ENCODE measurements at regions not wholly inside any gene's neighbourhood (a gene's known extent, or its start where the extent isn't known, plus 50 kb on each side); places are given as distances from the start of the nearest gene placed in this dataset.
"Not testable (repeated sequence)": the region's sequence is repeated elsewhere in the genome, so short reads cannot be mapped to it uniquely, and the experiment has no call there.

DNA sequence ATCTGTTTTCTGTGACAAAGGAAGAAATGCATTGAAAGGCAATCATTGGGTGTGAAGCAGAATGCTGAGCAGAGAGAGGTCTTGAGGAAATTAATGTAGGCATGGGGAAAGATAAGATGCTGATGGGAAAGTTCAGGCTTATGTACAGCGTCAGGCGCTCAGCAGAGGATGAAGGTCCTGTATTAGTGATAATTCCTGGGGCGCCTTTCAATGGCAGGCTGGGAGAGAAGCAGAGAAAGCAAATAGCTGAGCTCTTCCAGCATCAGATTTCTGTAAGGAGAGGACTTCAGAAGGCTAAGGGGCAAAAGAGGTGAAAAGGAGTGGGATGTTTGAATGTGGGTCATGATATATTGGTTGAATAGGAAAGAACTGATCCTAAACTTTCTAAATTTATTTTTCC lies 129.8 kb downstream of the HNMT start:
- Mint-ChIP-seq H3K4me1 (no peaks in the 10 kb centered on the region), H3K9me3 (peaks cover 7% of the 10 kb centered on the region), H3K27ac (no peak overlapping the region), H3K4me3 (no peak overlapping the region), H3K27me3 (no peaks in the 10 kb centered on the region), H3K36me3 (no peaks in the 10 kb centered on the region)

DNA sequence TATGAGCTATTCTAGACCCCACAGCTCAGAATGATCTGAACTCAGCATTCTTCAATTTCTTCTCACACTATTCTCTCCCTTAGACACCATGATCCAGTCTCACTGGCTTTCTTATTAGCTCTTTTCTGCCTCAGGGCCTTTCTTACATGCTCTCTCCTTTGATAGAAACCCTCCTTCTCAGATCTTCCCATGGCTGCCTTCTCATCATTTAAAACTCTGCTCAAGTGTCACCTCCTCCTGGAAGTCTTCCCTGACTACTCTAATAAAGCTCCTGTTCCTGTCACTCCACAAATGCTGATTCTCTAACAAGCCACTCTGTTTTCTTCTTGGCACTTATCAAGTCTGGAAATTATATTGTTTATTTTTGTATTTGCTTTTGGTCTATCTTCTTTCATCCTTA lies 131.1 kb downstream of the HNMT start:
- H3K9me3 Mint-ChIP-seq, result peaks cover 7% of the 10 kb centered on the region
- H3K36me3 Mint-ChIP-seq, result no peaks in the 10 kb centered on the region
- no peak overlapping the region for H3K4me3 Mint-ChIP-seq
- no peak overlapping the region for H3K27ac Mint-ChIP-seq
- no peaks in the 10 kb centered on the region for H3K27me3 Mint-ChIP-seq
- H3K4me1 Mint-ChIP-seq, result no peaks in the 10 kb centered on the region

DNA sequence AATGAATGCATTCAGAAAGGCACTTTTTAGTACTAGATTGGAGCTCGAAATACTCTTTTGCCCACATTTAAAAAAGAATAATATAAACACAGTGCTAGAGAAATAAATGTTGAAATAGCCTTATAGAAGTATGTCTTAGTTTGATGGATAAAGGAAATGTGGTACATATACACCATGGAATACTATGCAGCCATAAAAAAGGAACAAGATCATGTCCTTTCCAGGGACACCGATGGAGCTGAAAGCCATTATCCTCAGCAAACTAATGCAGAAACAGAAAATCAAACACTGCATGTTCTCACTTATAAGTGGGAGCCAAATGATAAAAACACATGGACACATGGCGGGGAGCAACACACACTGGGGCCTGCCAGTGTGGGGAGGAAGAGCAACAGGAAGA lies 135.0 kb downstream of the HNMT start:
- not testable (repeated sequence) for H3K27ac Mint-ChIP-seq, H3K9me3 Mint-ChIP-seq, H3K4me3 Mint-ChIP-seq, H3K4me1 Mint-ChIP-seq, H3K27me3 Mint-ChIP-seq, H3K36me3 Mint-ChIP-seq

DNA sequence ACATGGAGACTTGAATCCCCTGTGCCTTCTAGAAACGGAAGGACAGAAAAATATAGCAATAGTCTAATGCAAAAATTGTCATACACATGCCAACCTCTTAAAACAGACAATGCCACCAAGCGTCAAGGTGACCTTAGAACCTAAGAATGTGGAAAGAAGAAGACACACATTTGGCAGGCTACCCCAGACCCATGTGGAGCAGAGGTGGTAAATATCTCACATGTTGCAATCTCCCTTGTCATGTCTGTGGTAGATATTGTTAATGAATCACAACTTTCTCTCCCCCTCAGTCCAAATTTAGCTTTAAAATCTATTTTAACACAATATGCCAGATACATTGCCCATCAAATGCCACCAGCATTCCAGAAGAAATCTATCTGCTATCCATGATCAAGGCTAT lies 137.4 kb downstream of the HNMT start:
- Mint-ChIP-seq H3K27me3 (no peaks in the 10 kb centered on the region), H3K9me3 (peaks cover 7% of the 10 kb centered on the region), H3K27ac (no peak overlapping the region), H3K36me3 (no peaks in the 10 kb centered on the region), H3K4me3 (no peak overlapping the region), H3K4me1 (no peaks in the 10 kb centered on the region)

DNA sequence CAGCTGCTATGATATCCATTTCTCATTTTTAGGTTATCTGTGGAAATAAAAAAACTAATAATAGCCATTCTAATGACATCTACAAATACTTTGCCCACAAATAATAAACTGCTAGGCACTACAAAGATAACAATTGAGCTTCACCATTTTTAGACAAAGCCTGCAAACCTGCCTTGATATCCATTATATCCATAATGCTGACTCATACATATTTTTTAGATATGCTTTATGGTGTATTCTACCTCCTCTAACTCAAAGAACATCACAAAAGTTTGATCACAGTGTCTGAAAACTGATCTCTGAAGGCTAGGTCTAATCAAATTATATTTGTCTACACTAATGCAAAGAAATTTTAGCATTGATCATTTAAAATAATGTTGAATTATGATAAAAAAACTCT lies 138.4 kb downstream of the HNMT start:
- Mint-ChIP-seq H3K9me3 (peaks cover 7% of the 10 kb centered on the region), H3K4me3 (no peak overlapping the region), H3K4me1 (no peaks in the 10 kb centered on the region), H3K36me3 (no peaks in the 10 kb centered on the region), H3K27ac (no peak overlapping the region), H3K27me3 (no peaks in the 10 kb centered on the region)

DNA sequence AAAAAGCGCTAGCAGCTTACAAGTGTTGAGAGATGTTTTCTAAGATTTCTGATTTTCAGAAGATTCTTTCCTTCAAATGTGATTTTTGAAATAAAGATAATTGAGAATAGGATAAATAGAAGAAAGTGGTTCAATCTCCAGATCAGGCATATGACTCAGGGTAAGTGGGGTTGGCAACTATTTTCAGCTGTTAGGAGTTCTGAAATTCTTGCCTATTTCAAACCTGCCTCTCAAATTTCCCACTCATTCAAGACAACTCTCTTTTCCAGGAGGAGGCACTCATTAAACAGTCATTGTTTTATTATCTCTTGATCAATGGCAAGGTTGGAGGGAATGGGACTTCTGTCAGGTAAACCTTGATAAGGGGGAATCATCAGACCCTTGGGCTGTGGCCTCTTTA lies 138.9 kb downstream of the HNMT start:
- Mint-ChIP-seq H3K4me1 (no peaks in the 10 kb centered on the region), H3K27ac (no peak overlapping the region), H3K36me3 (no peaks in the 10 kb centered on the region), H3K27me3 (no peaks in the 10 kb centered on the region), H3K4me3 (no peak overlapping the region), H3K9me3 (peaks cover 7% of the 10 kb centered on the region)

DNA sequence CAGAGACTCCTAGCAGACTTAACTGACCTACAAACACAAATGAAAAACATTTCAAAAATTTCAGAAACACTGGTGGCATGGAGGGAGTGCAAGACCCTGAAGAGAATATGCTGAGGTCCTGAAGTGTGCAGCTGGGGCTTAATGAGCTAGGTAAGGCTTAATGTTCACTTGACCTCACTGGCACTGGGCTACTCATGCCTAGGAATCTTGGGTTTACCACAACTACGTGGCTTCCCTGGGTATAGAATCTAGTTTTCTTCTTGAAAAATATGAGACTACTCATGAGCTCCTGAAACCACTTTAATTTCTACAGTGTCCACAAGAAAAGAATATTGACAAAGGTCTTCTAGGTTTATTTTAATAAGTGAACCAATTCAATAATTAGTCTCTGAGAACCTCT lies 139.8 kb downstream of the HNMT start:
- no peaks in the 10 kb centered on the region for H3K4me1 Mint-ChIP-seq
- H3K27me3 Mint-ChIP-seq, result no peaks in the 10 kb centered on the region
- H3K36me3 Mint-ChIP-seq, result no peaks in the 10 kb centered on the region
- H3K9me3 Mint-ChIP-seq, result no peaks in the 10 kb centered on the region
- no peak overlapping the region for H3K4me3 Mint-ChIP-seq
- no peak overlapping the region for H3K27ac Mint-ChIP-seq

DNA sequence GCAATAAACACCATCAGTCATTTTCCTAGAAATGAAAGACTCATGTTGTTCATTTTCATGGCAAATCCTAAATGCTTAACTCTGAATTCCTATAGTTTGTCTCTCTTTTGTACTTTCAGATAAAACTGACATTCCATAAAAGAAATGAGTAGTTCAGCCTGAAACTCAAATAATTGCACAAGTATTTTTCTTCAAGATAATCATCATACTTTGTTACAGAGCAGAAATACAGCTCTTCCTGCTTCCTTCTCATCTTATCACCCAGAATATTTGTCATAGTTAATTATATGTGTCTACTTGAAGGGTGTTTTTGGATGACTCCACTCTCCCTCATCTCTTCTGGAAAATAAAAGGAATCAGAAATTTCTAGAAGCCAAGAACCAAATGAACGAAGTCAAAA lies 141.1 kb downstream of the HNMT start:
- Mint-ChIP-seq H3K9me3 (no peaks in the 10 kb centered on the region), H3K4me3 (no peak overlapping the region), H3K36me3 (no peaks in the 10 kb centered on the region), H3K27ac (no peak overlapping the region), H3K27me3 (no peaks in the 10 kb centered on the region), H3K4me1 (no peaks in the 10 kb centered on the region)

DNA sequence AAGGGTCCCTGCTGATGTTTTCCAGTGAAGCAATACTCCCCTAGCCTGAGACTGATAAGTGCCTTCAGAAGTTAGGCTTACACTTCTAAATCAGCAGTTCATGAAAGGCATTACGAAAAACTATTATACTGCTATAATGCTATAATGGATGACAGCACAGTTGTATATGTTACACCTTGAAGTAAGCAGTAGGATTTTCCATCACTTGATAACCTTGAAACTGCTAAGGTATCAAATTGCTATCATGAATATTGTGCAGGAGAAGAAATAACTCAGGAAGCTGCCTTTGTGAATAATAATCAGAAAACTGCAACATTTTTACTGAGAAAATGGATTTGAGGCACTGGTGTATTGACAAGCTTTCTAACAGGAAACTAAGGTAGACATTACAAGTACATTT lies 142.3 kb downstream of the HNMT start:
- no peaks in the 10 kb centered on the region for H3K4me1 Mint-ChIP-seq
- H3K27ac Mint-ChIP-seq, result no peak overlapping the region
- H3K4me3 Mint-ChIP-seq, result no peak overlapping the region
- H3K27me3 Mint-ChIP-seq, result no peaks in the 10 kb centered on the region
- no peaks in the 10 kb centered on the region for H3K9me3 Mint-ChIP-seq
- H3K36me3 Mint-ChIP-seq, result no peaks in the 10 kb centered on the region

DNA sequence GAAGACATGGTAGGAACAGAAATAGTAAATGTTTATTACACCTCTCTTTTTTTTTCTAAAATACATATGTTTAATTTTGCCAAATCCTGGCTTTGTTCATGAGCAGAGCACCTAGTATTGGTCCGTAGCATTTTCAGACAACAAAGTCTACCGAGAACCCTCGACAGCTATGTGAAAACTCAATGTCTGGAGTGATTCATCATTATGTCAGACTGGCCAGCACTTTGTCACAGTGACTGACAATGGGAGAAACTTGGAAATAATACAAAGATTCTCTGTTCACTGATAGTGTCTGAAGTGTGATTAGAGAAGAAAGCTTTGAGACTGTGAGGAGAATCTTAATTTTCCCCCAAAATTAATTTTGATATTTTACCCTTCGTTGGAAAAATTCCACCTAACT lies 143.0 kb downstream of the HNMT start:
- Mint-ChIP-seq H3K4me3 (no peak overlapping the region), H3K9me3 (no peaks in the 10 kb centered on the region), H3K36me3 (no peaks in the 10 kb centered on the region), H3K27me3 (no peaks in the 10 kb centered on the region), H3K27ac (no peak overlapping the region), H3K4me1 (no peaks in the 10 kb centered on the region)

DNA sequence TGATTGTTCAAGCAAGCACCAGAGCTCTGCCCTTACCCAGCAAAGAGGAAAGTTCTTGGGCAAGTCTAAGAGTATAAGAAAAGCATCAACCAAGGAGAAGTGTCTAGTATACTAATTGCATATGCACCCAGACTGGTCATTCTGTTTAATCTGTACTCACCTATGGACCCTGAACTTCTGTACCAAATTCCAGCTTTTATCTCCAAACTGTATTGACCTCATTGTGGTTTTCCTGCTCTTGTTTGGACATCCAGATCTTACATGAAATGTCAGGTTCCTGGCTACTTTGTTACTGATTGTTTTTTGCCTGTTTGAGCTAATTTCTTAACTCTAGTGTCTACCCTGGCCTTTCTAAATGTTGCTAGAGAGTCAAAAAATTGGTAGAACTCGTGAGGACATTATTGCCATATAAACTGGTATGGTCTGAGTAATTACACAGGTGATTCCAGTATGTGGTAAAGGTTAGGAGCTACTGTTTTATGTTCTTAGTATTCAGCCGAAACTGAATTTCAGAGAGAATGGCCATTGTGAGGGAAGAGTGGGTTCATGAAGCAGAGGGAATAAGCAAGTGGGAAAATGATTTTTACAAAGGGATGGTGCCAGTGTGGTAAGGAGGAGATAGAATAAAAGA lies 146.3 kb downstream of the HNMT start:
- Mint-ChIP-seq H3K9me3 (no peaks in the 10 kb centered on the region), H3K36me3 (no peaks in the 10 kb centered on the region), H3K4me3 (no peak overlapping the region), H3K27ac (no peak overlapping the region), H3K4me1 (no peaks in the 10 kb centered on the region), H3K27me3 (no peaks in the 10 kb centered on the region)

DNA sequence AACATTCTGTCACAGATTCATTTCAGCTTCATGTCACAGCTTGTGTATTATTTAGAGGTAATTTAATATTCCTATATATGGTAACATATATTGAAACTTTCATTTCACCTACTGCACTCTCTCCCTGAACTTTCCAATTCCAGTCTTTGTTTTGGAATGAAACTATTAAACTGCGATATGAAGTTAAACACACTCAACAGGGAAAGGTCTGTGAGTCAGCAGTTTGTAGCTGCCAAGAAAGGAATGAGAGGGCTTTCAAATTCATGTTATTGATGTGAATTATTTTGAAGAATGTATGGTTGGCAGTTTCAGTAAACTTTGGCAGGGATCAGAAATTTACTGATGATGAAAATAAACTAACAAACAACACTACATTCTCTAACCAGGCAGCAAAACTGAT lies 148.3 kb downstream of the HNMT start:
- no peaks in the 10 kb centered on the region for H3K36me3 Mint-ChIP-seq
- H3K9me3 Mint-ChIP-seq, result no peaks in the 10 kb centered on the region
- H3K27ac Mint-ChIP-seq, result no peak overlapping the region
- no peaks in the 10 kb centered on the region for H3K4me1 Mint-ChIP-seq
- no peak overlapping the region for H3K4me3 Mint-ChIP-seq
- H3K27me3 Mint-ChIP-seq, result no peaks in the 10 kb centered on the region

DNA sequence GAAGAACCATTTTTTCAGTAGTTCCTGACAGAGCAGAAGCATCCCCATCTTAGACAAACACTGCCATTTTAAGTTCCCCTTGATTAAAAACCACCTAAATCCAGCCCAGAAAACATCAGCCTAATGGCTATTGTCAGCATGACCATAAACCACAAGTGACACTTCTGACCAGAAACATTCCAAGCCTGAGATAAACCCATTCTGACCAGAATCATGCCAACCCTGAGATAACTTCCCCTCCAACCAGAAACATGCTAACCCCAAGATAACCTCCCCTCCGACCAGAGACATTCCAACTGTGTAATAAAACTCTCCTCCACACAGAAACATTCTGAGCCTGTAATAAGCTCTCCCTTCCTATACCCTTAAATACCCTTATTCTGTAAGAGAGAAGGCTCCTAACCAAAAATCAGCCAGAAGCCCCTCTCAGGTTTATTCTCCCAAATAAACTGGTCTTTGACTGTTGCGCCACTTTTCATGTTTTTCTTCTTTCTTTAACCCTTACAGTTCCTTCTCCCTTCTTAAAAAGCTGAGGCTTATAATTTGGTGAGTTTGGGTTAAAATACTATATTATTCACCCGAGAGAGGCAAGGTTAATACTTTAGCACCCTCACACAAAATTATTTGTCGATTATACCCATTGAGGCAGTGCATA lies 149.7 kb downstream of the HNMT start:
- Mint-ChIP-seq H3K4me3 (no peak overlapping the region), H3K27me3 (no peaks in the 10 kb centered on the region)

DNA sequence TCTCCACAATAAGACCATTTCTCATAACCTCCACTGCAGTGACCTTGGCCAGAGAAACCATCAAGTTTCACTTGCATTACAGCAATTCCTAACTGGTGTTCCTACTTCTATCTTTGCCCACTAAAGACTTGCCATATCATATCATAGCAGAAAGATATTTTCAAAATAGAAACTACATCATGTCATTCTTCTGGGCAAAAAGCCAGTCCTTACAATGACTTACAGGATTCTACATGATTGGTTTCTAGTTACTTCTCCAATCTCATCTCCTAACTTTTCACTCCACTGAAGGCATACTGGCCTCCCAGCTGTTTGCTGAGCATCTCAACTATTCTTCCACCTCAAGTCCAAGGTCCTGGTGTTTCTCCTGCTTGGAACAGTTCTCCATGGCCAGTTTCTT lies 151.4 kb downstream of the HNMT start:
- Mint-ChIP-seq H3K36me3 (no peaks in the 10 kb centered on the region), H3K4me3 (no peak overlapping the region), H3K27ac (no peak overlapping the region), H3K9me3 (no peaks in the 10 kb centered on the region), H3K27me3 (no peaks in the 10 kb centered on the region), H3K4me1 (no peaks in the 10 kb centered on the region)

More for the DNA sequence above, 149.7 kb downstream of the HNMT start:
- no peaks in the 10 kb centered on the region for H3K4me1 Mint-ChIP-seq
- H3K27ac Mint-ChIP-seq, result no peak overlapping the region
- no peaks in the 10 kb centered on the region for H3K9me3 Mint-ChIP-seq
- no peaks in the 10 kb centered on the region for H3K36me3 Mint-ChIP-seq

DNA sequence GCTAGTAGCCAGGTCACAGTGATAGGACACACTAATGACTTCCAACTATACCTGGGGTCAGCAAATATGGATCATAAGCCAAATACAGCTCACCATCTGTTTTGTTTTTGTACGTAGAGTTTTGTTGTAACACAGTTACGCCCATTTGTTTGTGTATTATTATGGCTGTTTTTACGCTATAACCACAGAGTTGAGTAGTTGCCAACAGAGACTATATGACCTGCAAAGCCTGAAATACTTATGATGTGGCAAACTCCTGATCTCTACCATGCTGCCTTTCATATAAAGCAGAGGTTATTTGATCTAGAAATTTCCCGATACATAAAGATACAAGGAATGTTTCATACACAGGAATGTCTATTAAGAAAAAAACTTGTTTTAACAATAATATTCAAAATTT lies 152.2 kb downstream of the HNMT start:
- H3K4me3 Mint-ChIP-seq, result no peak overlapping the region
- no peak overlapping the region for H3K27ac Mint-ChIP-seq
- H3K36me3 Mint-ChIP-seq, result no peaks in the 10 kb centered on the region

DNA sequence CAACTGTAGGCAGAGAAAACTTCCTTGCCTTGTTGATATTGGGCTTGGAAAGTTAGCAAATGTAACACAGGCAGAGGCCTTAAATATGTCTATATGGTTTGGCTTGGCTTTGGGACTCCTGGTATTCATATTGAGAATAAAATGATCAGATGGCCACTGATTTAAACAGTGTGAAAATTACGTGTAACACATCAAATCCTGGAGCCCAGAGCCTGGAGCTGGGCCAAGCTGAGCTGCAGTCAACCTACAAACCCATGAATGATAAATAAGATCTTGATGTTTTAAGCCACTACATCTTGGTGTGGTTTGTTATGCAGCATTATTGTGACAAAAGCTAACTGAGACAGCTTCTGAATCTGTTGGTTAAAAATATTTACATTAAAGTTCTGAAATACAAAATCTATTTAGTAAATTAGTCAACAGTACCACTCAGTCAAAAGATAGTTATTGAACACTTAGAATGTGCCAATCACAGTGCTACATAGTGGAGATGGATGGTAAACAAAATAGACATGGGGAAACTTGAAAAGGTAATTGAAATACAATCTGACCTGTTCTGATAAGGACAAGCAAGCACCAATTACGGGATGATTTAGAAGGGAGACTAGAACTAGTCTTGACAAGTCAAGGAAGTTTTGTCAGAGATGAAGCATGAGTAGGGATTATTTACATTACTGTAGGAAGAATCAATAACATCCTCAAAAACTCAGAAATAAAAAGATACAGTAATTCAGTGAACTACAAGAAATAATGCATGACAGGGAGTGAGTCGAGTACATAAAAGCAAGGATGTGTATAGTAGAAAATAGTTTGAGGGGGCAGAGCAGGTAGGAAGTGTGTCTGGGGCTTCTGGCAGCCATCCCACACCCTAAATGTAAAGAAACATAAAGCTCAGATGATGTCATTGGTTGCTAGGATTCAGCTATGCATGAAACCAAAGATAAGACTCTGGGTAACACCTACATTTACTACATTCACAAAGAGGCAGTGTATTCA lies 157.7 kb downstream of the HNMT start:
- Mint-ChIP-seq H3K27me3 (no peaks in the 10 kb centered on the region), H3K4me3 (no peak overlapping the region), H3K36me3 (no peaks in the 10 kb centered on the region), H3K4me1 (no peaks in the 10 kb centered on the region), H3K27ac (no peak overlapping the region), H3K9me3 (no peaks in the 10 kb centered on the region)

More for the DNA sequence above, 152.2 kb downstream of the HNMT start:
- H3K27me3 Mint-ChIP-seq, result no peaks in the 10 kb centered on the region
- H3K4me1 Mint-ChIP-seq, result no peaks in the 10 kb centered on the region
- H3K9me3 Mint-ChIP-seq, result no peaks in the 10 kb centered on the region
